ENCODE measurements at regions not wholly inside any gene's neighbourhood (a gene's known extent, or its start where the extent isn't known, plus 50 kb on each side); places are given as distances from the start of the nearest gene placed in this dataset.

- no peak overlapping the region for H3K27ac Mint-ChIP-seq
- H3K36me3 Mint-ChIP-seq: peaks cover 11% of the 10 kb centered on the region
- H3K4me3 Mint-ChIP-seq: no peak overlapping the region
- peaks cover 19% of the 10 kb centered on the region for H3K9me3 Mint-ChIP-seq (ENCODE audit: low read depth)
- H3K4me1 Mint-ChIP-seq (ENCODE audit: low read depth): no peaks in the 10 kb centered on the region
- no peaks in the 10 kb centered on the region for H3K27me3 Mint-ChIP-seq
These were observed 276.8 kb downstream of the DLEU7 start for GRCh38 chr13:50566646-50567045.

GRCh38 chr13:50572129-50572528, 271.4 kb downstream of the DLEU7 start:
- Mint-ChIP-seq H3K36me3 (peaks cover 7% of the 10 kb centered on the region), H3K4me3 (no peak overlapping the region), H3K9me3 (ENCODE audit: low read depth) (peaks cover 5% of the 10 kb centered on the region), H3K27me3 (no peaks in the 10 kb centered on the region), H3K27ac (no peak overlapping the region), H3K4me1 (ENCODE audit: low read depth) (no peaks in the 10 kb centered on the region)

- no peaks in the 10 kb centered on the region for H3K4me1 Mint-ChIP-seq (ENCODE audit: low read depth)
- no peak overlapping the region for H3K4me3 Mint-ChIP-seq
- peaks cover 2% of the 10 kb centered on the region for H3K36me3 Mint-ChIP-seq
- no peaks in the 10 kb centered on the region for H3K9me3 Mint-ChIP-seq (ENCODE audit: low read depth)
- H3K27ac Mint-ChIP-seq: no peak overlapping the region
- H3K27me3 Mint-ChIP-seq: no peaks in the 10 kb centered on the region
These were observed 270.4 kb downstream of the DLEU7 start for GRCh38 chr13:50573066-50573465.

GRCh38 chr13:50574731-50575130, 268.8 kb downstream of the DLEU7 start:
- Mint-ChIP-seq H3K27ac (no peak overlapping the region), H3K9me3 (ENCODE audit: low read depth) (no peaks in the 10 kb centered on the region), H3K4me3 (no peak overlapping the region), H3K27me3 (no peaks in the 10 kb centered on the region), H3K36me3 (peaks cover 2% of the 10 kb centered on the region), H3K4me1 (ENCODE audit: low read depth) (no peaks in the 10 kb centered on the region)

- Mint-ChIP-seq H3K27me3 (no peaks in the 10 kb centered on the region), H3K4me3 (no peak overlapping the region), H3K9me3 (ENCODE audit: low read depth) (no peaks in the 10 kb centered on the region), H3K4me1 (ENCODE audit: low read depth) (no peaks in the 10 kb centered on the region), H3K27ac (no peak overlapping the region), H3K36me3 (no peaks in the 10 kb centered on the region)
These were observed 268.4 kb downstream of the DLEU7 start for GRCh38 chr13:50575138-50575537.

- H3K27ac Mint-ChIP-seq: no peak overlapping the region
These were observed 267.3 kb downstream of the DLEU7 start for GRCh38 chr13:50576156-50576555.

GRCh38 chr13:50577806-50578205, 265.7 kb downstream of the DLEU7 start:
- no peaks in the 10 kb centered on the region for H3K4me1 Mint-ChIP-seq (ENCODE audit: low read depth)
- H3K36me3 Mint-ChIP-seq: no peaks in the 10 kb centered on the region
- H3K4me3 Mint-ChIP-seq: no peak overlapping the region
- H3K27ac Mint-ChIP-seq: no peak overlapping the region
- H3K27me3 Mint-ChIP-seq: no peaks in the 10 kb centered on the region
- no peaks in the 10 kb centered on the region for H3K9me3 Mint-ChIP-seq (ENCODE audit: low read depth)

More at GRCh38 chr13:50576156-50576555, 267.3 kb downstream of the DLEU7 start:
- H3K9me3 Mint-ChIP-seq (ENCODE audit: low read depth): no peaks in the 10 kb centered on the region
- no peaks in the 10 kb centered on the region for H3K4me1 Mint-ChIP-seq (ENCODE audit: low read depth)
- no peak overlapping the region for H3K4me3 Mint-ChIP-seq
- H3K36me3 Mint-ChIP-seq: no peaks in the 10 kb centered on the region
- H3K27me3 Mint-ChIP-seq: no peaks in the 10 kb centered on the region

- Mint-ChIP-seq H3K27me3 (no peaks in the 10 kb centered on the region), H3K36me3 (no peaks in the 10 kb centered on the region), H3K27ac (no peak overlapping the region), H3K4me1 (ENCODE audit: low read depth) (no peaks in the 10 kb centered on the region), H3K4me3 (no peak overlapping the region), H3K9me3 (ENCODE audit: low read depth) (no peaks in the 10 kb centered on the region)
These were observed 262.7 kb downstream of the DLEU7 start for GRCh38 chr13:50580684-50581305.

GRCh38 chr13:50581586-50582196, 261.8 kb downstream of the DLEU7 start:
- H3K9me3 Mint-ChIP-seq (ENCODE audit: low read depth): no peaks in the 10 kb centered on the region
- no peaks in the 10 kb centered on the region for H3K36me3 Mint-ChIP-seq
- H3K4me1 Mint-ChIP-seq (ENCODE audit: low read depth): no peaks in the 10 kb centered on the region
- H3K27ac Mint-ChIP-seq: no peak overlapping the region
- H3K4me3 Mint-ChIP-seq: no peak overlapping the region
- H3K27me3 Mint-ChIP-seq: no peaks in the 10 kb centered on the region

- Mint-ChIP-seq H3K9me3 (ENCODE audit: low read depth) (no peaks in the 10 kb centered on the region), H3K27me3 (no peaks in the 10 kb centered on the region), H3K4me1 (ENCODE audit: low read depth) (no peaks in the 10 kb centered on the region), H3K27ac (no peak overlapping the region), H3K36me3 (no peaks in the 10 kb centered on the region), H3K4me3 (no peak overlapping the region)
These were observed 258.5 kb downstream of the DLEU7 start for GRCh38 chr13:50584856-50585580.

- no peaks in the 10 kb centered on the region for H3K36me3 Mint-ChIP-seq
- no peaks in the 10 kb centered on the region for H3K4me1 Mint-ChIP-seq (ENCODE audit: low read depth)
- H3K27me3 Mint-ChIP-seq: no peaks in the 10 kb centered on the region
- no peak overlapping the region for H3K27ac Mint-ChIP-seq
- H3K9me3 Mint-ChIP-seq (ENCODE audit: low read depth): no peaks in the 10 kb centered on the region
- H3K4me3 Mint-ChIP-seq: no peak overlapping the region
These were observed 257.6 kb downstream of the DLEU7 start for GRCh38 chr13:50585674-50586413.

- Mint-ChIP-seq H3K4me1 (ENCODE audit: low read depth) (no peaks in the 10 kb centered on the region), H3K27me3 (no peaks in the 10 kb centered on the region)
These were observed 256.9 kb downstream of the DLEU7 start for GRCh38 chr13:50586414-50587083.

GRCh38 chr13:50587115-50587514, 256.4 kb downstream of the DLEU7 start:
- Mint-ChIP-seq H3K36me3 (no peaks in the 10 kb centered on the region), H3K4me3 (no peak overlapping the region), H3K27ac (no peak overlapping the region), H3K27me3 (no peaks in the 10 kb centered on the region), H3K4me1 (ENCODE audit: low read depth) (peaks cover 3% of the 10 kb centered on the region), H3K9me3 (ENCODE audit: low read depth) (no peaks in the 10 kb centered on the region)

More at GRCh38 chr13:50586414-50587083, 256.9 kb downstream of the DLEU7 start:
- no peak overlapping the region for H3K27ac Mint-ChIP-seq
- H3K36me3 Mint-ChIP-seq: no peaks in the 10 kb centered on the region
- H3K9me3 Mint-ChIP-seq (ENCODE audit: low read depth): no peaks in the 10 kb centered on the region
- no peak overlapping the region for H3K4me3 Mint-ChIP-seq

- no peak overlapping the region for H3K4me3 Mint-ChIP-seq
- no peaks in the 10 kb centered on the region for H3K9me3 Mint-ChIP-seq (ENCODE audit: low read depth)
- H3K27ac Mint-ChIP-seq: no peak overlapping the region
- no peaks in the 10 kb centered on the region for H3K27me3 Mint-ChIP-seq
- peaks cover 7% of the 10 kb centered on the region for H3K4me1 Mint-ChIP-seq (ENCODE audit: low read depth)
- H3K36me3 Mint-ChIP-seq: no peaks in the 10 kb centered on the region
These were observed 255.7 kb downstream of the DLEU7 start for GRCh38 chr13:50587645-50588373.

Measured in activated naive CD8-positive, alpha-beta T cell (primary cell).